Mesendoderm (in vitro differentiated cells): ENCODE measurements at regions not wholly inside any gene's neighbourhood (a gene's known extent, or its start where the extent isn't known, plus 50 kb on each side); places are given as distances from the start of the nearest gene placed in this dataset.
"Not testable (repeated sequence)": the region's sequence is repeated elsewhere in the genome, so short reads cannot be mapped to it uniquely, and the experiment has no call there.

ENCODE experiments used
- DNase-seq: peaks from one replicate; pipeline ENCODE4 v3.0.0; 2013
- H2AK5ac ChIP-seq: 2 replicates; pipeline ENCODE4 v1.6.1; 2013; ENCODE audit warnings: low read length, inconsistent platforms
- H2BK120ac ChIP-seq: 2 replicates; pipeline ENCODE4 v1.6.1; 2013; ENCODE audit warnings: low read depth, mild to moderate bottlenecking, low read length, moderate library complexity, mixed read lengths
- H2BK15ac ChIP-seq: replicated peaks from 2 replicates; pipeline ENCODE4 v1.6.1; 2013; ENCODE audit warnings: low read depth, mild to moderate bottlenecking, moderate library complexity
- H2BK5ac ChIP-seq: 2 replicates; pipeline ENCODE4 v1.6.1; 2013; ENCODE audit warnings: low read length, inconsistent platforms
- H3K18ac ChIP-seq: 2 replicates; pipeline ENCODE4 v1.6.1; 2013; ENCODE audit warnings: mild to moderate bottlenecking, low read length, mixed read lengths
- H3K23ac ChIP-seq: one replicate; pipeline ENCODE4 v1.6.1; 2013; ENCODE audit warnings: low read length
- H3K27ac ChIP-seq: 2 replicates; pipeline ENCODE4 v1.5.1; 2013; ENCODE audit warnings: low read depth, mild to moderate bottlenecking, inconsistent platforms, low read length, moderate library complexity
- H3K27me3 ChIP-seq: 2 replicates; pipeline ENCODE4 v1.6.1; 2013; ENCODE audit warnings: low read length, control low read depth, mild to moderate bottlenecking, inconsistent platforms; ENCODE audit not compliant: insufficient read depth, poor library complexity
- H3K36me3 ChIP-seq: 2 replicates; pipeline ENCODE4 v1.6.1; 2013; ENCODE audit warnings: low read length, inconsistent platforms; ENCODE audit not compliant: control insufficient read depth, insufficient read depth
- H3K4ac ChIP-seq: one replicate; pipeline ENCODE4 v1.6.1; 2013; ENCODE audit warnings: low read depth, mild to moderate bottlenecking, low read length, moderate library complexity
- H3K4me1 ChIP-seq: 2 replicates; pipeline ENCODE4 v1.6.1; 2013; ENCODE audit warnings: low read depth, low read length, inconsistent platforms; ENCODE audit not compliant: control insufficient read depth
- H3K4me2 ChIP-seq: 2 replicates; pipeline ENCODE4 v1.6.1; 2013; ENCODE audit warnings: low read length
- H3K4me3 ChIP-seq: 2 replicates; pipeline ENCODE4 v1.5.1; 2013; ENCODE audit warnings: mild to moderate bottlenecking, low read length
- H3K56ac ChIP-seq: one replicate; pipeline ENCODE4 v1.6.1; 2013; ENCODE audit warnings: low read length
- H3K79me1 ChIP-seq: 2 replicates; pipeline ENCODE4 v1.6.1; 2013; ENCODE audit warnings: low read length, inconsistent platforms
- H3K79me2 ChIP-seq: 2 replicates; pipeline ENCODE4 v1.6.1; 2013; ENCODE audit warnings: mild to moderate bottlenecking, low read length; ENCODE audit not compliant: control insufficient read depth, insufficient read depth
- H3K9ac ChIP-seq: 2 replicates; pipeline ENCODE4 v1.6.1; 2013; ENCODE audit warnings: low read length, inconsistent platforms
- H4K5ac ChIP-seq: one replicate; pipeline ENCODE4 v1.6.1; 2013; ENCODE audit warnings: low read length
- H4K8ac ChIP-seq: one replicate; pipeline ENCODE4 v1.6.1; 2013; ENCODE audit warnings: low read depth, mild to moderate bottlenecking, control low read depth, low read length, moderate library complexity
- WGBS: extraction: QIAGEN DNeasy Blood & Tissue Kit; methylation state at CpG from one replicate; pipeline ENCODE4 v1.1.7; 2013; ENCODE audit warnings: low lambda C conversion rate, missing lambda C conversion rate; ENCODE audit not compliant: insufficient coverage; ENCODE audit errors: extremely low coverage; 5-methylcytosine and 5-hydroxymethylcytosine counted together

DNA sequence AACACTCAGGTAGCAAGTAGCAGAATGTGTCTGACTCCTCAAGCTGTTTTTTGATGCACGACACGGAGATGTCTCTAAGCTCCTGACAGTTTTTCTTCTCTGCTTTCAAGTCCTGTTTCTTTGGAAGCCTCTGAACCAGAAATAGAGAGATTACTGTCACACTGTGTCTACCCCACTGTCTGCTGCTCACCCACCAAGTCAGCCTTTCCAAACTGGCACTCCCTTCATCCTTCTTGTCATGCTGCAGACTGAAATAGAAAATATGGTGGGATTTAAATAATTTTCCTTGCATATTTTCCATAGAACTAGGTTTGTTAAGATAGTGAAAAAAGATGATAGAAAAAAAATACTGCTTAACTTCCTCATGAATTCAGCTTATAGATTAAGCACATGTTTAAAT lies 102.5 kb upstream of the SPANXN4 start:
- no peak overlapping the region for H3K23ac ChIP-seq
- no peak overlapping the region for H4K5ac ChIP-seq
- H2AK5ac ChIP-seq: no peak overlapping the region
- no peaks in the 10 kb centered on the region for H3K36me3 ChIP-seq
- H3K4me1 ChIP-seq: no peaks in the 10 kb centered on the region
- no peak for DNase-seq
- H3K9ac ChIP-seq: no peak overlapping the region
- no peak overlapping the region for H2BK15ac ChIP-seq
- H3K4ac ChIP-seq: no peak overlapping the region
- H3K79me1 ChIP-seq: no peaks in the 10 kb centered on the region
- H3K4me2 ChIP-seq: no peak overlapping the region
- H2BK5ac ChIP-seq: no peak overlapping the region
- WGBS: no CpG with 5 or more reads among the region's 2 CpGs
- H3K79me2 ChIP-seq: no peaks in the 10 kb centered on the region
- H4K8ac ChIP-seq: no peak overlapping the region
- H3K18ac ChIP-seq: no peak overlapping the region
- H3K4me3 ChIP-seq: no peak overlapping the region
- H2BK120ac ChIP-seq: no peak overlapping the region
- no peaks in the 10 kb centered on the region for H3K27me3 ChIP-seq
- H3K56ac ChIP-seq: no peak overlapping the region
- H3K27ac ChIP-seq: no peak overlapping the region

DNA sequence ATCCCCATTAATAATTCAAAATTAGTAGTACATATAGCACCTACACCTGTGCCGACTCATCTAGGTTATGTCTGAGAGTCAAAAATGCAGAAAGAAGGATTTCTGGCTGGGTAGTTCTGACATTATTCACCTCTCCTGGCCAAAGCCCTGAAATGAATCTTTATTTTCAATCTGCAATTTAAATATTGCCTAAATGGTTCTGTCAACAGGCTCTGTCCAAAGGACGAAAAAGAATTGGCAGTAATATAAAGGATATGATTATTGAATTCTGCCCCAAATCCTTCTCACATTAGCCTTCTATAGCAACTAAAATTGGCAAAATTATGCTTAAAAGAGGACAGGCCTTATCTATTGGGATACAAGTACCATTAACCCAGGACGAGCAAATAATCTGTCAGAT lies 86.9 kb upstream of the SPANXN4 start:
- Histone ChIP-seq H3K27ac (no peak overlapping the region), H3K79me1 (no peaks in the 10 kb centered on the region), H3K27me3 (no peaks in the 10 kb centered on the region), H4K5ac (no peak overlapping the region), H2AK5ac (no peak overlapping the region), H3K56ac (no peak overlapping the region), H3K4me3 (no peak overlapping the region), H3K79me2 (no peaks in the 10 kb centered on the region), H3K36me3 (no peaks in the 10 kb centered on the region), H2BK120ac (no peak overlapping the region), H2BK15ac (no peak overlapping the region), H3K4me1 (no peaks in the 10 kb centered on the region), H3K18ac (no peak overlapping the region), H3K9ac (no peak overlapping the region), H2BK5ac (no peak overlapping the region), H3K23ac (no peak overlapping the region), H4K8ac (no peak overlapping the region), H3K4ac (no peak overlapping the region), H3K4me2 (no peak overlapping the region)
- no CpG with 5 or more reads among the region's 3 CpGs for WGBS
- DNase-seq: no peak

DNA sequence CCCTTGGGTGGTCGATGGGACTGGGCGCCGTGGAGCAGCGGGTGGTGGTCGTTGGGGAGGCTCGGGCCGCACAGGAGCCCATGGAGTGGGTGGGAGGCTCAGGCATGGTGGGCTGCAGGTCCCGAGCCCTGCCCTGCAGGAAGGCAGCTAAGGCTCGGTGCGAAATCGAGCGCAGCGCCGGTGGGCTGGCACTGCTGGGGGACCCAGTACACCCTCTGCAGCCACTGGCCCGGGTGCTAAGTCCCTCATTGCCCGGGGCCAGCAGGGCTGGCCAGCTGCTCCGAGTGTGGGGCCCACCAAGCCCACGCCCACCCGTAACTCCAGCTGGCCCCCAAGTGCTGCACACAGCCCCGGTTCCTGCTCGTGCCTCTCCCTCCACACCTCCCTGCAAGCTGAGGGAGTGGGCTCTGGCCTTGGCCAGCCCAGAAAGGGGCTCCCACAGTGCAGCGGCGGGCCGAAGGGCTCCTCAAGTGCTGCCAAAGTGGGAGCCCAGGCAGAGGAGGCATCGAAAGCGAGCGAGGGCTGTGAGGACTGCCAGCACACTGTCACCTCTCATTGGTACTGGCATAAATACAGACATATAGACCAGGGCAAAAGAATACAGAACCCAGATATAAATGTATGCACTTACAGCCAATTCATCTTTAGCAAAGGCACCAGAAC lies 53.5 kb upstream of the SPANXN4 start:
- WGBS: no CpG with 5 or more reads among the region's 27 CpGs
- not testable (repeated sequence) for H3K23ac ChIP-seq

More for the DNA sequence above, 53.5 kb upstream of the SPANXN4 start:
- not testable (repeated sequence) for H3K36me3 ChIP-seq, DNase-seq, H4K8ac ChIP-seq, H3K4me2 ChIP-seq, H3K56ac ChIP-seq, H2BK15ac ChIP-seq, H3K27ac ChIP-seq, H3K27me3 ChIP-seq, H3K18ac ChIP-seq, H3K4me3 ChIP-seq, H3K9ac ChIP-seq, H4K5ac ChIP-seq, H2AK5ac ChIP-seq, H3K79me2 ChIP-seq, H2BK120ac ChIP-seq, H3K79me1 ChIP-seq, H3K4me1 ChIP-seq, H2BK5ac ChIP-seq, H3K4ac ChIP-seq
